ENCODE measurements at regions not wholly inside any gene's neighbourhood (a gene's known extent, or its start where the extent isn't known, plus 50 kb on each side); places are given as distances from the start of the nearest gene placed in this dataset.

- no peak for TF ChIP-seq CHD7 (IDR thresholded peaks at IDR 0.05; ENCODE audit: insufficient replicate concordance, low read length)
- TF ChIP-seq CTCF (IDR thresholded peaks at IDR 0.05; ENCODE audit: control extremely low read depth in 1 of 3, insufficient read depth in 1 of 3, low read depth in 1 of 3, low read length in 3 of 3) = no peak
- TF ChIP-seq CREB1 (IDR thresholded peaks at IDR 0.05) = no peak
- TF ChIP-seq TAF7 (optimal IDR thresholded peaks at IDR 0.05; ENCODE audit: borderline replicate concordance, low read depth, low read length) = no peak
- TF ChIP-seq BCL11A (IDR thresholded peaks at IDR 0.05; ENCODE audit: low read depth in 2 of 2, low read length in 2 of 2) = no peak
- TF ChIP-seq HDAC2 (IDR thresholded peaks at IDR 0.05; ENCODE audit: borderline replicate concordance in 1 of 2, low read depth in 2 of 2, low read length in 2 of 2) = no peak
- TF ChIP-seq, protein P1, sequence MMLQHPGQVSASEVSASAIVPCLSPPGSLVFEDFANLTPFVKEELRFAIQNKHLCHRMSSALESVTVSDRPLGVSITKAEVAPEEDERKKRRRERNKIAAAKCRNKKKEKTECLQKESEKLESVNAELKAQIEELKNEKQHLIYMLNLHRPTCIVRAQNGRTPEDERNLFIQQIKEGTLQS (IDR thresholded peaks at IDR 0.05; ENCODE audit: insufficient read depth, low read depth, low read length) = no peak
- no peak for TF ChIP-seq SUZ12 (IDR thresholded peaks at IDR 0.05; ENCODE audit: low read length)
Measured at GRCh38 chr6:91874971-91875370, 1288.1 kb upstream of the MAP3K7 start (continued).

Data from H1 (cell line).